SU-DHL-6 (cell line): ENCODE measurements at regions not wholly inside any gene's neighbourhood (a gene's known extent, or its start where the extent isn't known, plus 50 kb on each side); places are given as distances from the start of the nearest gene placed in this dataset.

ENCODE experiments used
- H2AFZ ChIP-seq: fragments of 200-600 bp; sonication (generic); 2 replicates; pipeline ENCODE4 v1.6.1; 2014; ENCODE audit warnings: low read depth, mild to moderate bottlenecking, moderate library complexity, mixed read lengths, antibody characterized with exemption, low read length; ENCODE audit not compliant: severe bottlenecking
- H3F3A ChIP-seq: fragments of 200-600 bp; shearing (Covaris generic); 2 replicates; pipeline ENCODE4 v1.6.0; 2016; ENCODE audit warnings: antibody characterized with exemption, mild to moderate bottlenecking; ENCODE audit not compliant: insufficient read depth
- H3K27ac ChIP-seq: fragments of 200-600 bp; sonication (generic); 2 replicates; pipeline ENCODE4 v1.5.1; 2016; ENCODE audit warnings: low read depth, mild to moderate bottlenecking, low read length, moderate library complexity, mixed read lengths
- H3K27me3 ChIP-seq: fragments of 200-600 bp; sonication (generic), shearing (Covaris generic); 2 replicates; pipeline ENCODE4 v1.6.0; 2014; ENCODE audit warnings: mild to moderate bottlenecking, low read length
- H3K36me3 ChIP-seq: fragments of 200-600 bp; sonication (generic); 2 replicates; pipeline ENCODE4 v1.6.1; 2014; ENCODE audit warnings: mild to moderate bottlenecking, low read length, mixed read lengths
- H3K4me2 ChIP-seq: fragments of 300-600, 200-600 bp; shearing (Covaris generic), sonication (generic); 2 replicates; pipeline ENCODE4 v1.6.0; 2014; ENCODE audit warnings: low read length, low read depth, mild to moderate bottlenecking; ENCODE audit not compliant: poor library complexity, severe bottlenecking
- H3K4me3 ChIP-seq: fragments of 200-600 bp; sonication (generic); 2 replicates; pipeline ENCODE4 v1.5.1; 2014; ENCODE audit warnings: antibody characterized with exemption, low read length, mild to moderate bottlenecking, mixed read lengths; ENCODE audit not compliant: insufficient read depth, poor library complexity, severe bottlenecking
- H3K79me2 ChIP-seq: fragments of 200-600 bp; sonication (generic); 2 replicates; pipeline ENCODE4 v1.6.1; 2014; ENCODE audit warnings: mild to moderate bottlenecking, low read length, moderate library complexity; ENCODE audit not compliant: insufficient read depth
- H3K9ac ChIP-seq: fragments of 200-600 bp; sonication (generic); 2 replicates; pipeline ENCODE4 v1.7.0; 2014; ENCODE audit warnings: mild to moderate bottlenecking, low read length
- H3K9me2 ChIP-seq: fragments of 200-600 bp; sonication (generic); replicated peaks from 2 replicates; pipeline ENCODE4 v1.6.1; 2014; ENCODE audit warnings: low read length; ENCODE audit not compliant: insufficient read depth
- H3K9me3 ChIP-seq: fragments of 200-600 bp; sonication (generic); 2 replicates; pipeline ENCODE4 v1.6.1; 2014; ENCODE audit warnings: low read length, mixed read lengths; ENCODE audit not compliant: insufficient read depth
- H4K20me1 ChIP-seq: fragments of 200-600 bp; sonication (generic); 2 replicates; pipeline ENCODE4 v1.6.1; 2014; ENCODE audit warnings: low read depth, mild to moderate bottlenecking, antibody characterized with exemption, low read length, moderate library complexity, mixed read lengths
- EZH2phosphoT487 ChIP-seq: fragments of 200-600 bp; sonication (generic), shearing (Covaris generic); conservative IDR thresholded peaks from 2 replicates; pipeline ENCODE4 v1.6.1; 2018; ENCODE audit warnings: mild to moderate bottlenecking, antibody characterized with exemption, low read length, moderate library complexity, mixed read lengths
- TF ChIP-seq, protein P1 (sequence below): fragments of 200-600 bp; sonication (generic); IDR thresholded peaks from one replicate; pipeline ENCODE4 v1.5.1; 2017; ENCODE audit warnings: antibody characterized with exemption, mild to moderate bottlenecking, low read length, moderate library complexity; ENCODE audit not compliant: insufficient read depth, poor library complexity, severe bottlenecking

DNA sequence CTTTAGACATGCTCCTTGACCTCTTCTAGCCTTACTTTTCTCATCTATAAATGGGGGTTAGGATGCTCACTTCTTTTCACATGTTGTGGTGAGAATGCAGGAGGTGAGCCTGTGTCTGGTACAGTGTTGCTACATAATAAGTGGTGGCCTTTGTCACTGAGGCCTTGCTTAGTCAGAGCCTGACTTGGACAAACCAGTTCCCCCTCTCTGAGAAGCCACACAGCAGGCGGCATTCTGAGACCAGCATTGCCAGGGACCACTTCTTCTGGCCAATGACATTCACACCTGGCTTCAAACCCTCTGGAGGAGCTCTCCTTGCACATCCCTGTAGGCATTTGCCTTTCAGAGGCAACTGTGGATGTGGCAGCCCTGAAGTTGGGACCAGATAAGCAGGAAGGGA, 95.7 kb downstream of the MINAR1 start:
- no peaks in the 10 kb centered on the region for H3K27me3 ChIP-seq
- H3F3A ChIP-seq = no peaks in the 10 kb centered on the region
- no peak overlapping the region for H2AFZ ChIP-seq
- TF ChIP-seq EZH2phosphoT487 = no peak
- TF ChIP-seq, protein P1, sequence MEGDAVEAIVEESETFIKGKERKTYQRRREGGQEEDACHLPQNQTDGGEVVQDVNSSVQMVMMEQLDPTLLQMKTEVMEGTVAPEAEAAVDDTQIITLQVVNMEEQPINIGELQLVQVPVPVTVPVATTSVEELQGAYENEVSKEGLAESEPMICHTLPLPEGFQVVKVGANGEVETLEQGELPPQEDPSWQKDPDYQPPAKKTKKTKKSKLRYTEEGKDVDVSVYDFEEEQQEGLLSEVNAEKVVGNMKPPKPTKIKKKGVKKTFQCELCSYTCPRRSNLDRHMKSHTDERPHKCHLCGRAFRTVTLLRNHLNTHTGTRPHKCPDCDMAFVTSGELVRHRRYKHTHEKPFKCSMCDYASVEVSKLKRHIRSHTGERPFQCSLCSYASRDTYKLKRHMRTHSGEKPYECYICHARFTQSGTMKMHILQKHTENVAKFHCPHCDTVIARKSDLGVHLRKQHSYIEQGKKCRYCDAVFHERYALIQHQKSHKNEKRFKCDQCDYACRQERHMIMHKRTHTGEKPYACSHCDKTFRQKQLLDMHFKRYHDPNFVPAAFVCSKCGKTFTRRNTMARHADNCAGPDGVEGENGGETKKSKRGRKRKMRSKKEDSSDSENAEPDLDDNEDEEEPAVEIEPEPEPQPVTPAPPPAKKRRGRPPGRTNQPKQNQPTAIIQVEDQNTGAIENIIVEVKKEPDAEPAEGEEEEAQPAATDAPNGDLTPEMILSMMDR = no peak
- H3K4me3 ChIP-seq = no peak overlapping the region
- no peaks in the 10 kb centered on the region for H3K9me2 ChIP-seq
- H3K79me2 ChIP-seq = no peaks in the 10 kb centered on the region
- H3K4me2 ChIP-seq = no peak overlapping the region
- no peaks in the 10 kb centered on the region for H3K9me3 ChIP-seq
- H3K36me3 ChIP-seq = no peaks in the 10 kb centered on the region
- H4K20me1 ChIP-seq = no peaks in the 10 kb centered on the region
- no peak overlapping the region for H3K27ac ChIP-seq
- no peak overlapping the region for H3K9ac ChIP-seq

DNA sequence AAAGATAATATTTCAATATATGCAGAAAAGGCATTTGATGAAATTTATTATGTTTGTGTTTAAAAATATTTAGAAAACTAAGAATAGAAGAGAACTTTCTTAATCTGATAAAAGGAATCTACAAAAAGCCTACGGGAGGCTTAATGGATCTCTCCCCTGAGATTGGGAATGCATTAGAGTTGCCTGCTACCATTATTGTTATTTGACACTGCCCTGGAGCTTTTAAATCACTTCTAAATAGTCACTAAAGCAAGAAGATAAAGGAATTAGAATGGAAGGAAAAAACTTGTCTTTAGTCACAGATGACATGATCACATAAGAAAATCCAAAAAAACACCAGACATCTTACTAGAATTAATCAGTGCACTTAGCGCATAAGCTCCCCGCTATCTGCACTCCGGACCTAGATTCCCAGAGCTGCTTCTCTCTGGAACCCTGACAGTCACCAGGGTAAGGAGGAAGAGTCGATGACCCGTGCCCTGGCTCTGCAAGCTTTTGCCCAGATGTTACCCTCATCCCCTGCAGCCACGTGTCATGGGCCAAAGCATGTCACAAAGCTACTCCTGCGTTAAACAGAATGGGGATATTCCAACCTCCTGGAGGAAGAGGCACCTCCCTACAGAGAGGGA, 97.1 kb downstream of the MINAR1 start:
- H3K79me2 ChIP-seq = no peaks in the 10 kb centered on the region
- H3K27me3 ChIP-seq = 0 out of 2 replicates have a peak, but pooled peaks cover 2% of the 10 kb centered on the region
- H4K20me1 ChIP-seq = no peaks in the 10 kb centered on the region
- H3F3A ChIP-seq = no peaks in the 10 kb centered on the region
- no peaks in the 10 kb centered on the region for H3K36me3 ChIP-seq
- H3K4me3 ChIP-seq = no peak overlapping the region
- no peaks in the 10 kb centered on the region for H3K9me2 ChIP-seq
- no peak overlapping the region for H3K27ac ChIP-seq
- H2AFZ ChIP-seq = no peak overlapping the region
- TF ChIP-seq, protein P1 = no peak
- TF ChIP-seq EZH2phosphoT487 = no peak
- no peaks in the 10 kb centered on the region for H3K9me3 ChIP-seq
- no peak overlapping the region for H3K4me2 ChIP-seq
- no peak overlapping the region for H3K9ac ChIP-seq

DNA sequence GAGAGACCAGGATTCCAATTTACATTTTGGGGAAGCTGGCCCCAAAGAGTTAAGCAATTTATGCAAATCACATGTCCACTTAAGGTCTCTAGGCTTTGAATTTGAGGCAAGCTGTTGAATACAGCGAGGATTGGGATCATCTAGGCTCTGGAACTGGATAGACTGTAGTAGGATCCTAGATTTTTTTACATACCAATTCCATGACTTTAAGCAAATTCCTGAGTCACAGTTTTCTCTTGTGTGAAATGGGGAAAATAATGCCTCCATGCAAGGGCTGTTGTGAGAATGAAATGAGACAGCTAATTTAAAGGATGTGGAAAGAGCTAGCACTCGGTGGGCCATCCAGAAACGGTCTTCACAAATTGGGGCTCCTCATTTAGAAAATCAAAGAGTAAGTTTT, 103.4 kb downstream of the MINAR1 start:
- Histone ChIP-seq H3K79me2 (no peaks in the 10 kb centered on the region), H4K20me1 (no peaks in the 10 kb centered on the region), H3K27me3 (0 out of 2 replicates have a peak, but pooled peaks cover 6% of the 10 kb centered on the region), H3K9ac (no peak overlapping the region), H3K4me2 (no peak overlapping the region), H3K9me2 (no peaks in the 10 kb centered on the region), H3K36me3 (no peaks in the 10 kb centered on the region), H3F3A (no peaks in the 10 kb centered on the region), H3K4me3 (no peak overlapping the region), H3K9me3 (no peaks in the 10 kb centered on the region), H2AFZ (no peak overlapping the region), H3K27ac (no peak overlapping the region)
- no peak for TF ChIP-seq EZH2phosphoT487
- TF ChIP-seq, protein P1 = no peak
